ENCODE measurements at regions not wholly inside any gene's neighbourhood (a gene's known extent, or its start where the extent isn't known, plus 50 kb on each side); places are given as distances from the start of the nearest gene placed in this dataset.

DNA sequence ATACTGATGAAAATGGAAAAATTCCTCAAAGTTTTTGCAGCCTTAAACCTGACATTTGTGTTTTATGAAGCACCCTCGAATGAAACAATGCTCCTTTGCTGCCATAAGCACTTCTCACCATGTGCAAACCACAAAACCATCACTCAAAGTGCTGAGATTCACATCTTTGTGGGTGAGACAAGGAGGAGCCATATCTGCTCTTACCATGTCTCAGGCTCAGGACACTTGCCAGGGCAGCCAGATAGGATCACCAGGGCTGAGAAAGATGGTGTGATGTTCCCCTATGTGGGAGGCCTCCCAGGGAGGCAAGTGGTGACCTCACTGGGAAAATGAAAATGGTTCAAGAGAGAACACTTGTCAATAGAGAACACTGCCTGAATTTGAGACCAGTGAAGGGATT lies 120.4 kb downstream of the CCDC34 start:
- Histone ChIP-seq H3K4me3 (no peak overlapping the region), H3K4me1 (no peaks in the 10 kb centered on the region), H3K27me3 (no peaks in the 10 kb centered on the region), H3K36me3 (no peaks in the 10 kb centered on the region), H3K9me3 (no peaks in the 10 kb centered on the region), H3K27ac (no peak overlapping the region)
- intact Hi-C loops (cut with DNase I), result no loop called here
- ATAC-seq (no peak), DNase-seq (no peak)
- TF ChIP-seq, protein P1, sequence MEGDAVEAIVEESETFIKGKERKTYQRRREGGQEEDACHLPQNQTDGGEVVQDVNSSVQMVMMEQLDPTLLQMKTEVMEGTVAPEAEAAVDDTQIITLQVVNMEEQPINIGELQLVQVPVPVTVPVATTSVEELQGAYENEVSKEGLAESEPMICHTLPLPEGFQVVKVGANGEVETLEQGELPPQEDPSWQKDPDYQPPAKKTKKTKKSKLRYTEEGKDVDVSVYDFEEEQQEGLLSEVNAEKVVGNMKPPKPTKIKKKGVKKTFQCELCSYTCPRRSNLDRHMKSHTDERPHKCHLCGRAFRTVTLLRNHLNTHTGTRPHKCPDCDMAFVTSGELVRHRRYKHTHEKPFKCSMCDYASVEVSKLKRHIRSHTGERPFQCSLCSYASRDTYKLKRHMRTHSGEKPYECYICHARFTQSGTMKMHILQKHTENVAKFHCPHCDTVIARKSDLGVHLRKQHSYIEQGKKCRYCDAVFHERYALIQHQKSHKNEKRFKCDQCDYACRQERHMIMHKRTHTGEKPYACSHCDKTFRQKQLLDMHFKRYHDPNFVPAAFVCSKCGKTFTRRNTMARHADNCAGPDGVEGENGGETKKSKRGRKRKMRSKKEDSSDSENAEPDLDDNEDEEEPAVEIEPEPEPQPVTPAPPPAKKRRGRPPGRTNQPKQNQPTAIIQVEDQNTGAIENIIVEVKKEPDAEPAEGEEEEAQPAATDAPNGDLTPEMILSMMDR (IDR thresholded peaks at IDR 0.05), result no peak

DNA sequence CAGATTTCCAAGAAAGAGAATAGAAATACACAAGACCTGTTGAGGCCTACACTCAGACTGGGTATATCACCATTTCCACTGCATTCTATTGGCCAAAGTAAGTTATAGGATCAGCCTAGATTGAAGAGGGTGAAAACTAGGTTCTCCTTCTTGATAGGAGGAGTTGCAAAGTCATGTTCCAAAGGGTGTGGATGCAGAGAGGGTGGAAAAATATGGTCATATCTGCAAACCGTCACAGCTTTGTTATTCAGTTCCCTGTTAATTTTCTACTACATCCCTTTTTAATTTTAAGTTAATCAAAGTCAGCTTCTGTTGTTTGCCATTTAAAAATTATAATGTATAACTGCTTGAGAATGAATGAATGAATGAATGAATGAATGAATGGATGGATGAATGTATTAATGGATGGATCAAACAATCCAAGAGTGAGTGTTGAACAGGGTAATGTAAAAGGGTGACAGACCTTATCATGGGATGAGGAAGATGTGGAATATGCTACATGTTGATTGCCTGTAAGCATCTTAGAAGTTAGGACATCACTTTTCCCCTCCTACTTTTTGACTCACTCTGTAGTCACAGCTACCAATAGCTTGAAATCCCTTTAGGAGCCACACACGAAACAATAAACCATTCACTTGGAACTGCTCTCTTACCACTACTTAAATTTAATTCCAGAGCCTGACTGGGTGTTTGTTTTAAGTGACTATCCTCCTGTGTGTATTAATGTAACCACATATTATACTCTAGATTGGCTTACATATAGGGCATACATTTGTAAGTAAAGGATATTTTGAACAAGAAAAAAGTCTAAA lies 121.5 kb downstream of the CCDC34 start:
- no peaks in the 10 kb centered on the region for H3K4me1 ChIP-seq
- H3K9me3 ChIP-seq, result no peaks in the 10 kb centered on the region
- intact Hi-C loops (cut with DNase I), result no loop called here
- TF ChIP-seq, protein P1 (IDR thresholded peaks at IDR 0.05), result no peak
- no peak overlapping the region for H3K27ac ChIP-seq
- no peak overlapping the region for H3K4me3 ChIP-seq
- no peaks in the 10 kb centered on the region for H3K36me3 ChIP-seq
- no peaks in the 10 kb centered on the region for H3K27me3 ChIP-seq
- DNase-seq, result no peak
- no peak for ATAC-seq

DNA sequence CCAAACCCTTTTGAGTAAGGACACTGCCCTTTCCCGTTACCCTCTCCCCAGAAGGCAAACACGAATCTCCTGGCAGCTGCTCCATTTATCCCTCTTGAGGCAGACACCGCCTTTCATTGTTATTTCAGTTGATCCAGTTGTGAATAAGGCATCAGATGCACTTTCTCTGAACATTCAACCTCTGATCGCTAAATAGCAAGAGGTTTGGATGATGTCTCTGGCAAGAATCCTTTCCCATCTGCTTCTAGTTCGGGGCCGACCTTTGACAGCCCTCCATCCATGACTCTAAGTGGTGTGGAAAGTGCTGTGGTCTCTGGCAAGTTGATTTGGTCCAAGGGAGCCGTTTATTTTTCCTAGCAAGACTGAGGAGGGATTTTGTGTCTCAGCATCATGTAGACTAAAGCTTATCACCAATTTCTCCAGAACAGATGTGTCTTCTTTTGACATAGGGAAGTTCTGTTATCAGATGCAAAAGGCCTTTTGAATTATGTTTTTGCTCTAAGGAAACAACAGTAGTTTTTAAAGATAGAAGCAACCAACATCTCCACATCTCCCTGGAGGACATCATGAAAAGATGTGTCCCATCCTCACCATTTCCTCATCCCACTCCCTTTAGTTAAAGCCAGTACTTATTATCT lies 123.6 kb downstream of the CCDC34 start:
- Histone ChIP-seq H3K4me3 (no peak overlapping the region), H3K9me3 (no peaks in the 10 kb centered on the region), H3K36me3 (no peaks in the 10 kb centered on the region), H3K27me3 (no peaks in the 10 kb centered on the region), H3K27ac (no peak overlapping the region), H3K4me1 (no peaks in the 10 kb centered on the region)
- ATAC-seq (no peak), DNase-seq (no peak)
- TF ChIP-seq, protein P1 (IDR thresholded peaks at IDR 0.05), result no peak
- intact Hi-C loops (cut with DNase I), result no loop called here

DNA sequence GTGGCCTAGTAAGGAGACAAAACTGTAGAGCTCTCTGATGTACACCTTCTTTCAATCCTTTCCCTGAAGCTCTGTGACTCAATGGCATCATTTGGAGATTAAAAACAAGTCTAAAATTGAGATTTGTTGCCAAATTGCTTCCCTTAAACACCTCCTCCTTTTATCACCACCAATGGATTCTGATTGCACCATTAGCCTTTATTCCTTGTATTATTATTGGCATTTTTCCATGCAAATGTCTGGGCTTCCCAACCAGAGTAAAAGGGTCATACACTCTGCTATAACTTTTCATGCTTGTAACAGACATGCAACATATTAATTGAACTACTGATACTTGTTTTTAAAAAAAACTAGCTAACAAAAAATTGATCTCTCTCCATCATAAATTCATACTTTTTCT lies 124.2 kb downstream of the CCDC34 start:
- no peaks in the 10 kb centered on the region for H3K36me3 ChIP-seq
- no peak for ATAC-seq
- no peak overlapping the region for H3K4me3 ChIP-seq
- intact Hi-C loops (cut with DNase I), result no loop called here
- TF ChIP-seq, protein P1 (IDR thresholded peaks at IDR 0.05), result no peak
- H3K27ac ChIP-seq, result no peak overlapping the region
- no peaks in the 10 kb centered on the region for H3K27me3 ChIP-seq
- no peaks in the 10 kb centered on the region for H3K9me3 ChIP-seq
- no peak for DNase-seq
- H3K4me1 ChIP-seq, result no peaks in the 10 kb centered on the region

DNA sequence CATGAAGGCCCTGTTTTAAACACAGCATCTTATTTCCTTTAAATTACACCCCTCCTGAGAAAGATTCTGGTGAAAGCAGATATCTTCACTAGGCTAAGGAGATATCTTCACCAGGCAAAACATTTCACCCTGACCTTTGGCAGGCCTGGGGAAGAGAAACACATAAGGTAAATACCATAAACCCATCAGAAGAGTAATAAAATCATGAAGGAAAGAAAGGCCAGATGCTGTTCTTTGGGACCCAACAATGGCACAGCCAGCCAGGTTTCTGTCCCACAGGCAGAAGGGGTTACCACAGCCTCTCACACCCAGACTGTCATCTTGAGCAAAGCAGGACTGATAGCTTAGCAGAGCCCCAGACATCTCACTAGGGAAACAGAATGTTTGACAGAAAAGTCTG lies 125.4 kb downstream of the CCDC34 start:
- Histone ChIP-seq H3K4me3 (no peak overlapping the region), H3K4me1 (no peaks in the 10 kb centered on the region), H3K9me3 (no peaks in the 10 kb centered on the region), H3K36me3 (no peaks in the 10 kb centered on the region), H3K27me3 (no peaks in the 10 kb centered on the region), H3K27ac (no peak overlapping the region)
- DNase-seq (no peak), ATAC-seq (no peak)
- intact Hi-C loops (cut with DNase I), result no loop called here
- TF ChIP-seq, protein P1 (IDR thresholded peaks at IDR 0.05), result no peak

Measured in upper lobe of right lung (tissue), 1 donor.